ENCODE measurements at regions not wholly inside any gene's neighbourhood (a gene's known extent, or its start where the extent isn't known, plus 50 kb on each side); places are given as distances from the start of the nearest gene placed in this dataset.
A peak's percentile ranks its signal among the peaks of the same experiment; 100 is the strongest.

DNA sequence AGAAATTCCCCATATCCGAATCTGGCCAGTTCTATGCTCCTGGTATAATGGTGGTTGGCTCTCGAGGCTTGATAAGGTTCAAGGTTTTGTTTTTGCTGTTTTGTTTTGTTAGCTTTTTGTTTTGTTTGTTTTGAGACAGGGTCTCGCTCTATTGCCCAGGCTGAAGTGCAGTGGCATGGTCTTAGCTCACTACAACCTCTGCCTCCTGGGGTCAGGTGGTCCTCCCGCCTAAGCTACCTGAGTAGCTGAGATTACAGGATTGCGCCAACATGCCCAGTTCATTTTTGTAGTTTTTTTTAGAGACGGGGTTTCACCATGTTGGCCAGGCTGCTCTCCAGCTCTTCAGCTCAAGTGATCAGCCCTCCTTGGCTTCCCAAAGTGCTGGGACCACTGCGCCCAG lies 109.1 kb upstream of the ERRFI1 start:
- Histone ChIP-seq H3K14ac (ENCODE audit: insufficient read length) (no peak overlapping the region), H3K9ac (replicated peaks in 1 of 4; ENCODE audit: extremely low read depth in 1 of 4, low read depth in 3 of 4, low read length in 3 of 4) (no peak overlapping the region), H4K8ac (ENCODE audit: extremely low read depth, insufficient read depth, low read length) (no peak overlapping the region), H2BK120ac (replicated peaks; ENCODE audit: low read depth, low read length) (no peak overlapping the region), H3K4me3 (ENCODE audit: extremely low read depth in 1 of 4, insufficient read depth in 2 of 4, low read depth in 3 of 4, low read length in 4 of 4) (no peak overlapping the region), H3K36me3 (ENCODE audit: control insufficient read depth in 2 of 4, insufficient read depth in 4 of 4, low read length in 3 of 4) (no peaks in the 10 kb centered on the region), H3K27me3 (replicated peaks in 1 of 4; ENCODE audit: control insufficient read depth in 3 of 4, extremely low read depth in 1 of 4, insufficient read depth in 3 of 4, low read length in 3 of 4) (no peaks in the 10 kb centered on the region), H2AK5ac (ENCODE audit: low read depth, low read length) (no peak overlapping the region), H4K20me1 (replicated peaks in 1 of 2; ENCODE audit: control insufficient read depth in 1 of 2, insufficient read depth in 2 of 2, low read length in 2 of 2) (no peaks in the 10 kb centered on the region), H2BK20ac (ENCODE audit: low read length) (no peak overlapping the region), H3K27ac (ENCODE audit: low read depth, low read length) (no peak overlapping the region), H2BK12ac (ENCODE audit: low read depth, low read length) (0 out of 2 replicates have a peak overlapping the region, but pooled peaks have one; percentile 69), H3K56ac (replicated peaks; ENCODE audit: insufficient read length, low read depth, low read length) (no peak overlapping the region), H3K4me2 (ENCODE audit: insufficient read depth in 1 of 2, low read depth in 2 of 2, low read length in 2 of 2) (no peak overlapping the region), H3K9me3 (ENCODE audit: insufficient read depth in 2 of 2, low read depth in 1 of 2, low read length in 1 of 2) (no peaks in the 10 kb centered on the region), H3K23me2 (ENCODE audit: low read depth, low read length) (no peaks in the 10 kb centered on the region), H3K4ac (replicated peaks; ENCODE audit: insufficient read length, low read depth, low read length) (no peak overlapping the region), H3K23ac (ENCODE audit: insufficient read length) (no peak overlapping the region), H4K91ac (replicated peaks; ENCODE audit: insufficient read length, low read length) (no peak overlapping the region), H4K5ac (ENCODE audit: insufficient read length, low read depth, low read length) (no peak overlapping the region), H3K79me2 (ENCODE audit: control insufficient read depth in 1 of 2, insufficient read depth in 2 of 2, low read length in 2 of 2) (no peaks in the 10 kb centered on the region), H3K4me1 (replicated peaks in 1 of 4; ENCODE audit: control insufficient read depth in 3 of 4, insufficient read depth in 4 of 4, low read length in 3 of 4) (no peaks in the 10 kb centered on the region; a peak in 1 of 7 replicates), H2BK5ac (ENCODE audit: low read depth, low read length) (no peak overlapping the region), H3K79me1 (ENCODE audit: low read depth, low read length) (no peaks in the 10 kb centered on the region), H3K18ac (ENCODE audit: extremely low read depth, low read length) (no peak overlapping the region), H2BK15ac (ENCODE audit: low read length) (no peak overlapping the region), H2AFZ (ENCODE audit: low read length) (no peak overlapping the region; the same call in 1 of the 2 replicates)
- no peak for DNase-seq (ENCODE audit: low read depth in 1 of 2, low spot score in 2 of 2)
- FAIRE-seq, result no peak
- ChIA-PET CTCF (ENCODE audit: partially characterized antibody) (interaction anchor here (1.2 to 2.2 kb wide), 4 partner anchors 11 to 160 kb away, joined by 3 to 7 read pairs (median 6); no protein-coding TSS in a partner anchor), POLR2A (ENCODE audit: partially characterized antibody) (interaction anchor here (0.8 kb wide), 1 partner anchor 8 kb away, joined by 3 read pairs; no protein-coding TSS in a partner anchor)
- WGBS, 2 experiments (ENCODE audit: extremely low coverage in 1 of 2, insufficient coverage in 1 of 2, insufficient read length in 1 of 2, insufficient replicate concordance in 2 of 2, low coverage in 1 of 2, low lambda C conversion rate in 2 of 2, missing lambda C conversion rate in 1 of 2), result 86% methylated on average over 7 of the region's 7 CpGs; no CpG with 5 or more reads in 1 of the 2 experiments
- TF ChIP-seq SP1 (IDR thresholded peaks at IDR 0.05; ENCODE audit: low read depth, low read length), result no peak
- no peak for TF ChIP-seq RAD21 (IDR thresholded peaks at IDR 0.05 in 1 of 2, conservative IDR thresholded peaks at IDR 0.05 in 1 of 2; ENCODE audit: low read depth in 2 of 2, low read length in 2 of 2)
- TF ChIP-seq, protein P1, sequence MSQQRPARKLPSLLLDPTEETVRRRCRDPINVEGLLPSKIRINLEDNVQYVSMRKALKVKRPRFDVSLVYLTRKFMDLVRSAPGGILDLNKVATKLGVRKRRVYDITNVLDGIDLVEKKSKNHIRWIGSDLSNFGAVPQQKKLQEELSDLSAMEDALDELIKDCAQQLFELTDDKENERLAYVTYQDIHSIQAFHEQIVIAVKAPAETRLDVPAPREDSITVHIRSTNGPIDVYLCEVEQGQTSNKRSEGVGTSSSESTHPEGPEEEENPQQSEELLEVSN (IDR thresholded peaks at IDR 0.05), result no peak
- no peak for TF ChIP-seq HDAC6 (IDR thresholded peaks at IDR 0.05; ENCODE audit: low read depth, low read length)
- no peak for TF ChIP-seq CBX5 (IDR thresholded peaks at IDR 0.05; ENCODE audit: low read depth, low read length)
- TF ChIP-seq PHF8 (conservative IDR thresholded peaks at IDR 0.05; ENCODE audit: low read depth, low read length), result no peak
- TF ChIP-seq SIX5 (IDR thresholded peaks at IDR 0.05; ENCODE audit: low read depth, low read length), result no peak
- TF ChIP-seq POLR2A (IDR thresholded peaks at IDR 0.05; ENCODE audit: control extremely low read depth in 1 of 2, low read depth in 2 of 2, low read length in 2 of 2), result no peak
- no peak for TF ChIP-seq KDM1A (IDR thresholded peaks at IDR 0.05; ENCODE audit: borderline replicate concordance, low read length)
- TF ChIP-seq, protein P2, sequence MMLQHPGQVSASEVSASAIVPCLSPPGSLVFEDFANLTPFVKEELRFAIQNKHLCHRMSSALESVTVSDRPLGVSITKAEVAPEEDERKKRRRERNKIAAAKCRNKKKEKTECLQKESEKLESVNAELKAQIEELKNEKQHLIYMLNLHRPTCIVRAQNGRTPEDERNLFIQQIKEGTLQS (IDR thresholded peaks at IDR 0.05; ENCODE audit: insufficient read depth, low read depth, low read length), result no peak
- no peak for TF ChIP-seq BCL11A (IDR thresholded peaks at IDR 0.05; ENCODE audit: low read depth in 2 of 2, low read length in 2 of 2)

All from H1 (cell line).